SKM-1 treated with dmso at 0.1 percent for 144 hours (cell line): ENCODE measurements at regions not wholly inside any gene's neighbourhood (a gene's known extent, or its start where the extent isn't known, plus 50 kb on each side); places are given as distances from the start of the nearest gene placed in this dataset.

Experiments
- DNase-seq: peaks from one replicate; lab custom pipeline; 2025; ENCODE audit not compliant: unreplicated experiment; lab: John Stamatoyannopoulos, UW

- DNase-seq = no peak
These were observed 500.0 kb upstream of the FRG1 start for GRCh38 chr4:189440716-189441115.

DNA sequence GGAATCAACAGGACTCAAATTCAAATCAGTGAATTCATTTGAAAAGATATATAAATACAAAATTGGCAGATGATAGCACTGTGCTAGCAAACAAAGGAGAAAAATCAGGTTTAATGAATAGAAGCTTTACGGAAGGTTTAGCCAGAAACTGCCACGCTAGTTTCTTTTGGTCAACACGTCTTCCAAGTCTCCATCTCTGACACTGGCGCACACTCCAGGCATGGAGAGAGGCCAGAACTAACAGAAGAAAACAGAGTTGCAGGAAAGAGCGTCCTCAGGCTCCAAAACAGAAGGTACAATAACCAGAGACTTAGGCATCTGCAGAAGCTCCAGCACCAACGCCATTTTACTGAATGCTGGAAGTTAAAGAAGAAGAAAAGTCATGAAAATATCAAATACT lies 497.3 kb upstream of the FRG1 start:
- no peak for DNase-seq

DNA sequence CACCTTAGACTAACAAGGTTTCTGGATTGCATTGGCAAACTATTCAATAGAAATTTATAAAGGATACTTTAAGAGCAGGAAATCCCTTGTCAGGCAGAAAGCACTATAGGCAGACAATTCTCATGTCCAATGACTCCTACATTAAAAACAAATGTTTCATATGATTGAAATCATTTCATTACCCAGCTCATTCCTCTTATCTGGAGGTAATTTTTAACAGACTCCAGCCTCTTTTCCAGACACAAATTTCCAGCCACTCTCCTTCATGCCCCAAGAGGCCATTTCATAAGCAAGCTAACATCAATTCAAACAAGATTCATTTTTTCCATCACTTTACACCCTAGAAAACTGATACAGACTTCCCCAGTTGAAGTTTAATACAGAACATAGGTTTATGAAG lies 495.1 kb upstream of the FRG1 start:
- DNase-seq = no peak

GRCh38 chr4:189463734-189464133 lies 476.9 kb upstream of the FRG1 start:
- DNase-seq = no peak

- no peak for DNase-seq
These were observed 446.3 kb upstream of the FRG1 start for GRCh38 chr4:189494407-189494806.

DNA sequence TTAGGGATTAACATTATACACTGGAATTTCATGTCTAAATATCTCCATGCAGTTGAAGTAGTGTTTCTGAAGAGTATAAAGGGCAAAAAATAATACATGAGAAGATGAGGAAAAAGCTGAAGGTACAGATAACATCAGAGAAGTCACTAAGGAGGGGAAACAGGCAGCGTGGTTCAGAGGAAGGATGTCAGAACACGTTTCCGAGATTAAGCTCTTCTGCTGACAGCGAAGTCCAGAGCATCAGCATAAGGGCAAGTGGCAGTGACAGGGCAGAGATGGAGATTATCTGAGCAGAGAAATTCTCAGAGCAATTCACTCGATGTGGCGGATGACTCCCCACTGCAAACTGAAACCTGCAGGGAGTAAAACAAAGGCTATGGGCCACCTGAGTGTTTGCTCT lies 443.2 kb upstream of the FRG1 start:
- no peak for DNase-seq

- DNase-seq = no peak
These were observed 442.7 kb upstream of the FRG1 start for GRCh38 chr4:189497996-189498395.

DNA sequence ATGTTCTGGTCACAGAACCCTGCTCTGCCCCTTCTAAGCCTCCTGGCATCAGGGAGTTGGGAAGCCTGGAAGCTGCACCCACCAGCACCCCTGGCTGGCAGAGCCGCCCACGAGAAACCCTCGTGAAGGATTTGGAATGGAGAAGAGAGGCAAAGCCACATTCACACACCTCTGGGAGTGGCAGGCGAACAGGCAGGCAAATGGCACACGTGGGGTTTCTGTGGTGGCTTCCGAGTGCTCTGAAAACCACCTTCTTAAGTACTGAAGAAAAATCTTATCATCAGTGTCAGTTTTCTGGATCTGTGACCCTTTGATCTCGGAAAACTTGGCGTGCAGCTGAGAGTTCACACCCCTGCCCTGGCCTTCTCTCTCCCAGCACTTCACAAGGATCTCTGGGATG lies 442.2 kb upstream of the FRG1 start:
- DNase-seq = no peak

DNA sequence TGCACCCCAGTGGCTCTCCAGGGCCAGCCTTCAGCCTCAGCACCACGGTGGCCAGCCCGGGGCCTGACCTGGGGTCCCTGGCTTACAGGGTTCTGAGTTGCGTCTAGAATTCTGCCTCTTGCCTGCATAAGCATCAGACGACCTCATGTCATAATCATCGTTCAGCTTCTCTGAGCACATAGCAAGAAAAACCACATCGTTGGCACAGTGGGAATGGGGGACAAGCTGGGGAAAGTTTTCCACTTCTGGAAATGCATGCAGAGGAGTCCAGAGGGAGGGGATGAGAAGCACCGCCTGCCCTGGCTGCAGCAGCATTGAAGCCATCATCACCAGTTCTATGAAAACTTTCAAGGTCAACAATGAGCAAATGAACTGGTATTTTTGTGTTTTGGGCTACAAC lies 441.0 kb upstream of the FRG1 start:
- DNase-seq = no peak

DNA sequence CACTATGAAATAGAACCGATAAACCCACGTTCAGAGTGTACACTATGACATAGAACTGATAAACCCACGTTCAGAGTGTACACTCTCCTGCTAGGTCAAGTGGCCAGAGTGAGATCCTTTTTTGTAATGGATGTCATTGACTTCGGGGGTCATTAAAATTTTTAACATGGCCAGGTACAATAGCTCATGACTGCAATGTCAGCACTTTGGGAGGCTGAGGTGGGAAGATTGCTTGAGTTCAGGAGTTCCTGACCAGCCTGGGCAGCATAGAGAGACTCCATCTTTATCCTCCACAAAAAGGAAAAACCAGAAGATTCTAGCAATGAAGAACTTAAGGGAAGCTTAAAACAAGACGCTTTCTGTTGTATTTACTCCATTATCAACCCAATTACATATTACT lies 439.7 kb upstream of the FRG1 start:
- no peak for DNase-seq

- DNase-seq = no peak
These were observed 437.7 kb upstream of the FRG1 start for GRCh38 chr4:189502841-189503435.

DNA sequence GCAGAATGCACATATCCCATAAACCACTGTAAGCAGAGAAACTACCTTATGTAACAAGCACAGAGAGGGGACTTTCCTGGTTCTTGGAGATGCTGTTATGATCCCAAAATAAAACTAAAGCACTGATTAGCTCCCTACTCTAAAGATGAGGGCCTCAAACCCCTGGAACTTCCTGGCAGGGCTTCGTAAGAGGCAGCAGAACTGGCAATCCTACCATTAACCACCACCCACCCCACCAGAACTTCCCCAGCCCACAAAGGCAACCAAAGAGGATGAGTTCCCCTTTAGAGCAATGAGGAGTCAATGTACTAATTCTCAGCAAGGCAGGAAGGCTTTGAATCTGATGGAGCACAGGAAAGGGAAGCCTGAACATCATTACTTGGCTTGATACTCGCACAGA lies 436.5 kb upstream of the FRG1 start:
- no peak for DNase-seq

DNA sequence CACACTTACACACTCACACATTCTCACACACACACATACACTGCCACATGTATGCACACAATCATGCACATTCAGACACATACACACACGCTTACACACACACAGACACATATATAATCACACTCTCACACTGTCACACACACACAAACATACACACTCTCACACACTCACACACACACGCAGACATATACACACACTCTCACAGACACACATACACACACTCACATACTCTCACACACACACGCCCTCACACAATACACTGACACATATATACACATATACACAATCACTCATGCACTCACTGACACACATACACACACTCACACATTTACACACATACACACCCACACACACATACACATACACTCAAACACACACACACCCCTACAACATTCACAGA lies 435.3 kb upstream of the FRG1 start:
- no peak for DNase-seq

DNA sequence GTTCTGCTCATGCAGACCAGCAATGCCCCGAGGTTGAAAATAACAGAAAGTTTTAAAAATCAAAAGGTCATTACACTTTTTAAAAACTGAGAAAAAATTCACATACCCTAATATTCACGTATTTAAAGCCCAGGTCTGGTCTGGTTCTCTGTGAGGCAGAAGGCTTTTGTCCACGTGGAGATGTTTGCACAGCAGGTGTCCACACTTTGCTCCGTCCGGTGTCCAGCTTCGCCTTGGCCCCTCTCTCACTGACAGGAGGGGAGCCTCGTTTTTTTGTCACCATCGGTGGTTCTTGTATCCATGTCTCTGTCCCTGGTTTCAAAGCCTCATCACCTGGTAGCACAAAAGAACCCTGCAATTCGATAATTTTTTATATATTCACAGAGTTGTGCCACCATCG lies 434.6 kb upstream of the FRG1 start:
- DNase-seq = no peak

GRCh38 chr4:189507060-189507459 lies 433.6 kb upstream of the FRG1 start:
- no peak for DNase-seq

DNA sequence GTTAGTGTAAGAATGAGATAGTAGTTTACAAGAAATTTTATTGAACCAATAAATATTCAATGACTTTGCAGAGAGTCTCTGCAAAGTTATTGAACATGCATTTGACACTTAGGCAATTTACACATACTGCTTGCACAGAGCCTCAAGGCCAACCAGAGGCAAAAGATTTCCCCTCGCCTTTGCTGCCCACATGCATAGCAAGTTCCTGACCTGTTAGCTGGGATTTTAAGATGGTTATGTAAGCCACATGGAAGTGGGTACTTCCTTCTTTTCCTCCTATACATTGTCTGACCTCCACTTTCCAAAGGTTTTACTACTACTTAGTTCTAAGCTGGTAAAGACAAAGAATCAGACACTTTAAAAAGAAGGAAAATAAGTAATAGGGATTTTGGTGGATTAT lies 430.1 kb upstream of the FRG1 start:
- DNase-seq = no peak

DNA sequence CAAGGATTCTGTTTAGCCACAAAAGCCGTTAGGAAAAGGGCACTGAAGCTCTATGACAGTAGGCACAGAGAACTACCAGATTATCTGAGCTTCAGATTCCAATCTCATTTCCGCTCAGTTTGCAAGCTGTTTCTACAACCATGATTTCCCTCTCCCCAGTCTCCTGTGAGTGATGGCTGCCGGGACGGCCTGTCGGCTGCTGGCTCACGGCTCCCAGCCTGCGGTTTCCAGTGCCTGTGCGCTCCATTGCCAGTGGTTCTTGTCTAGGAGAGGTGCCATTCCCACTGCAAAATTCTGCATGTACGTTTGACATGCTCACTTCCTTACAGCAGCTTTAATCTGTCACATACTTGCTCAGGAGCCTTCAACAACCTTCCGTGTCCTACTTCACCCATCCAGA lies 429.1 kb upstream of the FRG1 start:
- DNase-seq = no peak

DNA sequence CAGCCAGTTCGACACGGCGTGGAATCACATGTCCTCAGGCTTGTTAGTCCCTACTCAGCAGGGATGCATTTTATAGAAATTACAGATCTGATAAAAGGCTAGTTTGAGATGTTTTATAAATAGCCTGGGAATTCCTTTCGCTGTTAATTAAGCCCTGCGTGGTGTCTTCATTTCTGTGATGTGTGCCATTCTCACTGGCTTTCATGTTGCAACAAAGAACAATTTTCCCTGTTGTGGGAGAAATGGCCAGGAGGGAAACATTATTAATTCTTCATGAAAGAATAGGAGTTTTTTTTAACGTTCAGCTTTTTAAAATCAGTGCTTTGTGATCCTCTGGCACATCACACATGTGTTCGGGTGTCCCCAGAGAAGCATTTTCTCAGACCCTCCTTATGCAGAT lies 427.3 kb upstream of the FRG1 start:
- DNase-seq = no peak

DNA sequence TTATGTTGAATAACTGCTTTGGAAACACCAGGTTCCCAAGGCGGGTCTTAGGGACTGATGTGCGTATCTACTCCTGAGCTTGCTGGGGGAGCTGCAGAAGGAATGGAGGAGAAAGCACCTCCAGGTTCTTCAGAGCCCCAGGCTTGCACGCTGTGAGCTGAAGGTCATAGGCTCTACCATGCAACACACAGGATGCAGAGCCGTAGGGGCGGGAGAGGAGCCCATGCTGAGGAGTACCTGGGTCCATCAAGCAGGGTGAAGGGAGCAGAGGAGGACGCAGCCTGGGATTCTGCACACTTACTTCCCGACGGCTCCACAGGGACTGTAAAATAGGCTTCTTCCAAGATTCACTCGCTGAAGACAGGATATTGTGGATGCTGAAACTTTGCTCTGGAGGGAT lies 426.5 kb upstream of the FRG1 start:
- DNase-seq = no peak

GRCh38 chr4:189516902-189517301 lies 423.8 kb upstream of the FRG1 start:
- no peak for DNase-seq

DNA sequence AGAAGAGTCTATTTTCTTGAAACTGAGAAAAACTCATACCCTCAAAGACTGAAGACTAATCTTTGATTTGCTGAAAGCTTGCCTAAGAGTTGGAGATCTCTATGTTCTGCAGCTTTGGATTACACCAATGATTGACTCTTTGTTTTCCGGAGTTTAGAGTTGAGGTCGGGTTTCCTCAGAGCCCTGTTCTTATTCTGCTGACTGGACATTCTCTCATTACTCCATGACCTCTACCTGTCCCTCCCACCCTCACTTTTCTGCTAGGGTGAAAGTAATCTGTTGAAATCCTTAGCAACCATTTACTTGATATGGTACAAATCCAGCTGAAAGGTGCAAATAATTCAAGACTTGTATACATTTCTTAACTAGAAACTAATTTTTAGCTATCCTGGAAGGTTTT lies 421.5 kb upstream of the FRG1 start:
- no peak for DNase-seq

DNA sequence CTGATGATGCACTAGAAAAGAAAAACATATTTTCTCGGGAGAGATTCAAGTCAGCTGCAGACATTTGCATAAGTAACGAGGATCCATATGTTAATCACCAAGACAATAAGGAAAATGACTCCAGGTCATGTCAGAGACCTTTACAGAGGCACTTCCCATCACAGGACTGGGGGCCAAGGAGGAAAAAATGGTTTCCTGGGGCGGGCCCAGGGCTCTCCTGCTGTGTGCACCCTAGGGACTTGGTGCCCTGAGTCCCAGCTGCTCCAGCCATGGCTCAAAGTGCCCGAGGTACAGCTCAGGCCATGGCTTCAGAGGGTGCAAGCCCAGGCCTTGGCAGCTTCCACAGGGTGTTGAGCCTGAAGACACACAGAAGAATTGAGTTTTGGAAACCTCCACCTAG lies 415.4 kb upstream of the FRG1 start:
- DNase-seq = no peak

- no peak for DNase-seq
These were observed 409.8 kb upstream of the FRG1 start for GRCh38 chr4:189530848-189531247.

DNA sequence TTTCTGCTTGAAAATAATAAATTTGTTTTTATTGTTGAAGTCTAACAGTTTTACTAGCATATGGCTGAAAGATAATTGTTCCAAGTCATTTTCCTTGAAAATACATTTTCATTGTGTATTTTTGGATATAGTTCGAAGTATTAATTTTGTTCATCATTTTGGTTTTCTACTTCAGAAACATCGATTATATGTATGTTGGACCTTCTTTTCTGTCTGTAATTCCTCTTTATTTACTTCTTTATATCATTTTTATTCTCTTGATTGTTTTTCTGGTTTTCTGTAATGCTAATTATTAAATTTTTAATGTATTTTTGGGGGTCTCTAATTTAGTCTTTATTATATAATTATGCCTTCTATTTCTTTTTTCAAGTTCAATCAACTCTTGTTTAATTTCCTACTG lies 407.1 kb upstream of the FRG1 start:
- DNase-seq = no peak
